ENCODE measurements at regions not wholly inside any gene's neighbourhood (a gene's known extent, or its start where the extent isn't known, plus 50 kb on each side); places are given as distances from the start of the nearest gene placed in this dataset.

GRCh38 chr15:39130556-39131379 is 450.1 kb upstream of the THBS1 start:
- no peak for DNase-seq

GRCh38 chr15:39131609-39132008 is 449.3 kb upstream of the THBS1 start:
- DNase-seq, result no peak

- DNase-seq, result no peak
Measured at GRCh38 chr15:39132070-39132469, 448.8 kb upstream of the THBS1 start.

- DNase-seq, result no peak
Measured at GRCh38 chr15:39132954-39133600, 447.8 kb upstream of the THBS1 start.

DNA sequence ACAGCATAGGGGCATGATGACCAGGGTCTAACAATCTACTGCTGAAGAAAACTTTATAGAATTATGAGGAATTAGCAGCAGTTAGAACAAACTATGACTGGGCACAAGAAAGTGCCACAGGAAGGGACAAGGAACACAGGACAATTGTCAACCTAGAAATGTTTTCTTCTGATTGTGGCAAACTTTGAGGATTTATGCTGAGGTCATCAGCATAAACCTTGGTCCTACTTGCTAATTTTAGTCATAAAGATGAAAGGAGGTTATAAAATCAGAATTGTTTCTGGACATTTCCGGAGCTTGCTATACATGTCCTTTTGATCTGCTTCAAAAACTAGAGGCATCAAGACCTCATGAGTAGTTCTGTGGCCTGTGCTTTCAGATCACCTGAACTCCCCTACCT is 446.6 kb upstream of the THBS1 start:
- no peak for DNase-seq

DNA sequence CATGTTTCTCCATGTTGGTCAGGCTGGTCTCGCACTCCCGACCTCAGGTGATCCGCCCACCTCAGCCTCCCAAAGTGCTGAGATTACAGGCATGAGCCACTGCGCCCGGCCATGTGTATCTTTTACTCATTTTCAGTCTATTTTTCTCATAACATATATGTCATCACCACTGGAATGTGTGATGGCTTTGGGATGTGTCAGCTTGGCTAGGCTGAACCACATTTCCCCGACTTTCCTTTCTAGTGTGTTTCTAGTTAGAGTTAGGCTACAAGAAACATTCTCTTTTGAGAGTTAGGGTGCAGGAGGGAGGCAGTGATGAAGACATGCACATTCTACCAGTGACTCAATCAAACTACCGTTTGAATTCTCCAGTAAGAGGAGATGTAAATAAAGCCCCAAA is 444.9 kb upstream of the THBS1 start:
- DNase-seq, result no peak

DNA sequence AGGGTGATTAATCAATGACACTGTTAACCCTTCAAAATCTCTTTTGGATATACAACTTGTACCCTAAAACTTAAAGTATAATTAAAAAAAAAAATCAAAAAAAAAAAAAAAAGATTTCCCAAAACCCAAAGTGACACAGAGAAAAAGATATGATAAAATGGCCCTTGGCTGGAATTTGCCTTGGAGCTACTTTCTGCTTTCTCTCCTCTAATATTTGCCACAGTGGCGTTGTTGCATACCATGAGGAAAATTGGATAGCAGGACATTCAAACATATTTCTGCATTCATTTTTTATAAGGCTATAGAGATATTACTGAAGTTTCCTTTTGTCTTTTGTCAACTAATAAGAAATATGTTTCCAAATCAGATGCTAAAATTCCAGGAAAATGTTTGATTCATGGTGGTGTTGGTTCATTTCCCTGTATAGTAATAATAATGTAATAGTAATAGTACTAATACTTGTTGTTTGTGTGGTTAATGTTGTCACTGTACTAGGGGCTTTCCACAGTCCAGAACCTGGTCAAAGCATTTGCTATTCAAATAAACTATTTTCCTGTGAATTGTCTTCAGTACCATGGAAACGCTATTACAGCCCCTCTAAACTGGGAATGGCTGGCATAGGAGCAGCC is 441.3 kb upstream of the THBS1 start:
- DNase-seq, result no peak

GRCh38 chr15:39140060-39140604 is 440.7 kb upstream of the THBS1 start:
- no peak for DNase-seq

GRCh38 chr15:39142500-39142899 is 438.4 kb upstream of the THBS1 start:
- DNase-seq, result no peak

GRCh38 chr15:39143479-39143878 is 437.4 kb upstream of the THBS1 start:
- DNase-seq, result no peak

DNA sequence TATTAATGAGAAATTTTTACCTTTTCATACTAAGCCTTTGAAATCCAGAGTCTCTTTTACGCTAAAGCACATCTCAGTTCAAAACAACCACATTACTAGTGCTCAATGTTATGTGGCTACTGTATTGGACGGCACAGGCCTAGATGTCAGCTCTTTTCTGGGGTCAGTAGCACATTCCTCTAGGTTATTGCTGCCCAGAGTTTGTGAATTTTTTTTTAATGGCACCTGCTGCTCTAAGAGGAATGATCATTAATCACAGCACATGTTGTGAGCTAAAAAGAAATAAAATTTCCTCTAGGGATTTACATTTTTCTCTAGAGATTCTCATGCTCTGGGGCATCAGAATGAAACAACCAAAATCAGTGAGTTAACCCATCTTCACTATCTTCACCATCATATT is 436.8 kb upstream of the THBS1 start:
- no peak for DNase-seq

DNA sequence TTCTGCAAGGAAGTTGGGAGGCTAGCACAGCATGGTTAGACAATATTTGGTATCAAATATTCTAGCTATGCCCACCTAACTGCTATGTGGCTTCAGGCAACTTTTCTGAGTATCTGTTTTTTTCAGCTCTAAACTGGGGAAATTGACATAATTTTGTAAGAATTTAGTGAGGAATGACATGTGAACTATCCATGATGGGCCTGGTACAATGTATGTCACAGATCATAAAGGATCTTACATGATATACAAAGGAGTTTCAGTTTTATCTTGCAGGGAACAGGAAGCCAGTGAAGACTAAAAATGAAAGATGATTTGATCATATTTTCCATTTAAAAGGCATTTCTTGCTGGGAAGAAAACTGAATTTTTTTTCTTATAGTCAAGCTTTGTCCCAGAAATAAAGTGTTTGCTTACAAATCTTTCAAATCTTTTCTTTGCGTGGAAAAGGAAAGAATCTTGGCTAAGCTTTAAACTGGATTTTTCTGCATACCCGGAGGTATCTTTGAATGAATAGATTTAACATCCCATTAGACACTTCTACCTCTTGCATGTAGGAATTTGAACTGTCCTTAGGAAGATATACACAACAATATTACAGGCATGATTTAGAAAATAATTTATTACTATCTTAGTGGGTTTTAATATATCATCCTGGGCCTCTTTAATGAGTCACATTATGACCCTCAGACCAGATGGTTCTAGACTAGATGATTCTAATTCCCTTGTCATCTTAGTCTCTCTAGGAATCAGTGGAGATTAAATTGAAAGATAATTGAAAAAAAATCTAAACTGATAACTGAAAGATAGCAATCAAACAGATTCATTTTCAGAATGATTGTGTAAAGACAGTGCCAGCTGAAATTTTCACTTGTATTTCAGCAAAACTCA is 436.0 kb upstream of the THBS1 start:
- no peak for DNase-seq

DNA sequence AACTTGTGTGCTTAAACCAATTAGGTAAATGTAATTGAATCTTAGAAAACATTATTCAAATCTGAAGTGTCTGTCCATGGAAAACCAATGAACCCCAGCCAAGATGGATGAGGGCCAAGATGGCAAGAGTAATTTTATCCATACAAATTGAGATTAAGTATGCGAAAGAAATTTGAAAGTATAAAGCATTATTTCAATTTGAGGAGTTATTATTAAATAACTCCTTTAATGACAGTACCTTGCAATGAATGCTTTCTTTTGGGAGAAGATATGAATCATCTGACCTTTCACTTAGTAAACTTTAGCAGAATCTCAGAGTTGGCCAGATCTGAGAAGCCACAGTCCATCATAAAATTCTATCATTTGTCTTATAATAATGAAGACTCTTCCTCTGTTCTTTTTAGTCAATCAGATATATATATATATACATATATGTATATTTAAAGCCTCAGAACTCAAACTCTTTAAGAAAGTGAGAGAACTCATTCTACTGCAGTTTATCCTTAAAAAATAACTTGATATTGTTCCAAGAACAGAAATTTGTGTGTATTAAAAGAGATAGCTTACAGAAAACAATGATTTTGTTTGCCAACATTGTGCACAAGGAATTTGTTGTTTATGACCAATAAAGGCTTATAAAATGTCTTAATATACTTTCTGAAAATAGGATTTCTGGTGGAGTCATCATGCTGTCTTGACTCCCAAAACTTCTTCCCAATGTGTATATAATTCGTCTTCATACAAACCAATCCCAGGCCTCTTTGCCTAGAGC is 434.8 kb upstream of the THBS1 start:
- DNase-seq, result no peak

DNA sequence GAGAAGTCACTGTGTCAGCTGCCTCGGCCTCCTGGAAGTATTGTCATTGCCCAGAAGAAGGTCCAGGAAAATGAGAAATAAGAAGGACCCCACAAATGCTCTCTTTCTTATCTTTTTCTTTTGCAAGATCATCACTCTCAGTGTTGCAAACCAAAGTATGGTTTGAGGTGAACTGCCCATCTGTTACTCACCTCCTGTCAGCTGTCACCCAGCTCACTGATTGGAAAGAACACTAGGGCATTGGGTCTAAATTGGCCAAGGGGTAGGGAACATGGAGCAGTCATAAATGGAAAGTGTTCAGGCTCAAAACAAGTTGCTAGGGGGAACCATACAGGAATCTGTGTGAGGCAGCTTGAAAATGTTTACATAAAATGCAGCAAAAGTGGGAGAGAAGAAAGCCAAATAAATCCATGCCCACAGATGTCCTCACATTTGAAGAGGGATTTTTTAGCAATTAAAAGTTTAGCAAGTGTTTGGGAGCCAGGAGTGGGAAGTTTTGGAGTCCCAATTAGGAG is 431.2 kb upstream of the THBS1 start:
- DNase-seq, result no peak

- DNase-seq, result no peak
Measured at GRCh38 chr15:39151545-39151944, 429.3 kb upstream of the THBS1 start.

DNA sequence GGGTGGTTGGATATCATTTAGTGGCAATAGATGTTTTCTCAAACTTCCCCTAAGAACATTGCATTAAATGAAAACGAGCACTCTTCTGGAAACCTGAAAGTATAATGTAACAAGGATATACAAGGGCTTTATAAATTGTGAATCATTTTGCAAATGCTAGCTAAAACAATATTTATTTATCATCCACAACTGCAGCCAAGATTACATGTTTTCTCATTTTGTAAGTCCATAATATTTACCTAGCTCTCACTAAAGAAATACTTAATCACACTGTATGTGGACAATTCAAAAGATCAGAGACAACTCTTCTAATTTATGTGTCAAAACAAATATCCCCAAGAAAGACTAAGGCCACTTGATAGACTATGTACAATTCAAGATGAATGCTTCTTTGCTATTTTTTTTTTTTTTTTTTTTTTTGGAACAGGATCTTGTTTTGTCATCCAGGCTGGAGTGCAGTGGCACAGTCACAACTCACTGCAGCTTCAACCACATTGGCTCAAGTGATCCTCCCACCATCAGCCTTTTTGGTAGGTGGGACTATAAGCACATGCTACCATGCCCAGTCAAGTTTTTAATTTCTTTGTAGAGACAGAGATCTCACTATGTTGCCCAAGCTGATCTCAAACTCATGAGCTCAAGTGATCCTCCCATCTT is 427.7 kb upstream of the THBS1 start:
- DNase-seq, result no peak

GRCh38 chr15:39153716-39154115 is 427.2 kb upstream of the THBS1 start:
- DNase-seq, result no peak

DNA sequence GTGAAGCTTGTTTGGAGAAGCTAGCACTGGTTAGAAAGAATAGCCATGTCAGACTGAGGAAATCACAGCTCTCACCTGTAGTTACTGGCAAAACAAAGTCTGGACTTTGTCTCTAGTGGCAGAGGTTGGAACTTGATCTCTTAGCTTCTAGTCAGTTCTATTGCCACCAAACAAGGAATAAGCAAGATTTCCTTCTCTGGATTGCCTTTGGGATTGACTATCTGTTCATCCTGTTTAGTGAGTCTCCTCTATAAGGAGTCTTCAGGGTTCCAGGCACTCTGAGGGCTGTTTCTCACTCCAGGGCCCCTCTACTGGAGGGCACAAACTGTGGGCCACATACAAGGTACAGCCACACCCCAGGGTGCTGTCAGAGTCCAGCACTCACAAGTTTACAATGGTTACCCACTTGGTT is 426.6 kb upstream of the THBS1 start:
- no peak for DNase-seq

GRCh38 chr15:39154776-39155175 is 426.1 kb upstream of the THBS1 start:
- no peak for DNase-seq

GRCh38 chr15:39156166-39156565 is 424.7 kb upstream of the THBS1 start:
- no peak for DNase-seq

DNA sequence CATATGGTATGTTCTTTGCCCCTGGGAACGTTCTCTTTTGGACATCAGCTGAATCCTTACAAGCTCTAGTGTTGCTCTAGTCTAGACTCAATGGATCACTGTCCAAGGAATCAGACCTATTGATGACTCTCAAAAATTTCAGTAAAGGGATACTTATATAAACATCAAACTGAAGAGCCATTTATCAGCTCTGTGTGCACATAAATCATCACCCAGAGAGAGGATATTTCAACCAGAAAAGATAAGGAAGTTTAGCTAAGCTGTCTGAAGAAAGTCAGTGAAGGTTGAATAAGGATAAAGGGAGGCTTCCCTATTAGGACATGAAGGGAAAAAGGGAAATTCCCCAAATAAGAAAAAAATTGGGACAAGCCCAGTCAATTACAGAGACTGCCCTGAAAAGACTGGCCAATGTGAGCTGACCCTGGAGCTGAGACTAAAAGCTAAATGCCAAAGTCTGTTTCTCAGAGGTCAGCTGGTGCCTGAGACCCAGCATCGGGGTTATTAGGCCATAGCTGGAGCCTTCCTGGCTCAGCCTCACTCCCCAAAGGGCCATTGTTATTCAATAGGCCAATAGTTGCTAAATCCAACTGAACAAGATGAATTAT is 424.1 kb upstream of the THBS1 start:
- no peak for DNase-seq

Measured in CD4-positive, alpha-beta T cell treated with Interleukin-12 subunit alpha and Interleukin-12 subunit beta, for 1 hour (primary cell).